NCI-H69 (cell line): ENCODE measurements at regions not wholly inside any gene's neighbourhood (a gene's known extent, or its start where the extent isn't known, plus 50 kb on each side); places are given as distances from the start of the nearest gene placed in this dataset.
"Not testable (repeated sequence)": the region's sequence is repeated elsewhere in the genome, so short reads cannot be mapped to it uniquely, and the experiment has no call there.

Source experiments
- DNase-seq: peaks from one replicate; lab custom pipeline; 2025; lab: John Stamatoyannopoulos, UW

DNA sequence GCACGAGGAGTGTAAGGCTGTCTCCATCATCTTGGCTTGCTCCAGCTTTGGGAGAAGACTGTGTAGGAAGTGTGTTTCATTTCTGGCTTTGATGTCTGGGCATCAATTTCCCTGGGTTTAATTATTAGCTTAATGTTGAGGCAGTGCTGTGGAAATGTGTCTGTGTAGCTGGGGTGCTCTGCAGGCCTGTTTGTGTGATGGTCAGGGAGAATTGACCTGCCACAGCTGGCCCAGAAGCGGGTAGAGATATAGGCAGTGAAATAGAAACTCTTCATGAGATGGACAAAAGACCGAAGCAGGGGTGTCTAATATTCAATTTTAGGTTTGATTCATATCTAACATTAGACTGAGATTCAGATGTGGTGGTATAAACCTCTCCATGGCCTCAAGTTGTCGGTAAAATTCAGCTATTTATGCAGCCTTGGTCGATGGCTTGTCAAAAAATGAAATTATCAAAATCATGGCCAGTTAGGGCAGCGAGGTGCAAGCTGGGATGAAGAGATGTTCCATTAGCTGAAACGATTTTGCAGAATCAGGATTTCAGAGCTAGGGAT is 95.3 kb upstream of the SNX9 start:
- no peak for DNase-seq

DNA sequence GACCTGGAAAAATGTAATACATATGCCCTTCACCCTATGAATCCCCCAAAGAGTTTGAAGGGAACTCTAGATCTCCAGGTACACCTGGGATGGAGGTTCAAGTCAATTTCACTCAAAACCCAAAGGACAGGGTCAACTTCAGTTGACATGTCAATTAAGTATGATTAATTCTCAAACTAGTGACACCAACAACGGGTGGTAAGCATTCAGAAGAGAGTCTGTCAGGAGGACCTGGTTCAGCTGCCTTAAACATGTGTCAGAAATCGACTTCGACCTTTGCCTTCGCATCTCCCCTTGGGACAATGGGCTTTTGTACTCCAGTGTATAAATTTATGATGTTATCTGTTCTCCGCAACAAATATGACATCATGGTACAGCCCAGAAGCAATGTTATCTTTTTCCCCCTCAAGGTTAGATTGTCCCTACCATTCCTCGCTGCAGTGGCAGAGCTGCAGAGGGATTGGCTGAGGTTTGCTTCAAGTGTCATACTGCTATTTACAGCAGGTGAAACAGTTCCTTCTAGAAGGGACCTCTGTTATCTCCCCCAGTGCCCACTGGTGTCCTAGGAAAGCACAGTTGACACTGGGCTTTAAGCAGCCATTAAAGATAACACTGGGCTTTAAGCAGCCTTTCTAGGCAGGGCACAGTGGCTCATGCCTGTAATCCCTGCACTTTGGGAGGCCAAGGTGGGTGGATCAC is 94.7 kb upstream of the SNX9 start:
- DNase-seq, result no peak

DNA sequence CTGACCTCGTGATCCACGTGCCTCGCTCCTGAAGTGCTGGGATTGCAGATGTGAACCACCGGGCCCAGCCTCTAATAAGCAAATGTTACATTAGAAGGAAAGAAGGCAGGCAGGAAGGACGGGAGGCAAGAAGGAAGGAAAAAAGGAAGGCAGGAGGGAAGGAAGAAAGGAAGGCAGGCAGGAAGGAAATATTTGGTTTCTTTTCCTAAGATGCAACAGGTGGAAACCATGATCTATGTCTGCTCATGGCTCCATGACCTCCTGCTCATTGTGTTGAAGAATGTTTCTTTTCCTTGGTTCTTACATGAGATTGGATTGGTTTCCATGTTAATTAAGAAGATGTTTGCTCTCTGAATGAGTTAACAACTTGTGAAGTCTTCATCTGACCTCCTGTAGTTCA is 91.8 kb upstream of the SNX9 start:
- DNase-seq, result no peak

DNA sequence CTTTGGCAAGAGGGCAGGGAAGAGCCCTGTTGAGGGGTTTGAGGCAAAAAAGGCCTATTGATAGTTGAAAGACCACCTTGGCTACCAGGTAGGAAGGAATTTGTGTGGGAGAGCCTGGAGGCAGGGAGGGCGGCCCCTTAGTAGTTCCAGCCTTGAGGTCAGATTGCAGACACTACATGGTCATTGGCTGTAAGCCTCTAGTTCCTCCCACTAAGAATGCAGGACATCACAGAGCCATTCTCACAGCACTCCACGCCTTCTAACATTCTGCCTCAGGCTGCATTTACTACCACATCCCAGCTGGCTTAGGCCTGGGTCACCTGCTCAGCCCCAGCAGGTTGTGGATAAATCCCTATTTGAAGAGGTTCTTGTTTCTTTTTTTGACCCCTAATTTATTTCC is 91.0 kb upstream of the SNX9 start:
- peak; percentile 66 for DNase-seq

DNA sequence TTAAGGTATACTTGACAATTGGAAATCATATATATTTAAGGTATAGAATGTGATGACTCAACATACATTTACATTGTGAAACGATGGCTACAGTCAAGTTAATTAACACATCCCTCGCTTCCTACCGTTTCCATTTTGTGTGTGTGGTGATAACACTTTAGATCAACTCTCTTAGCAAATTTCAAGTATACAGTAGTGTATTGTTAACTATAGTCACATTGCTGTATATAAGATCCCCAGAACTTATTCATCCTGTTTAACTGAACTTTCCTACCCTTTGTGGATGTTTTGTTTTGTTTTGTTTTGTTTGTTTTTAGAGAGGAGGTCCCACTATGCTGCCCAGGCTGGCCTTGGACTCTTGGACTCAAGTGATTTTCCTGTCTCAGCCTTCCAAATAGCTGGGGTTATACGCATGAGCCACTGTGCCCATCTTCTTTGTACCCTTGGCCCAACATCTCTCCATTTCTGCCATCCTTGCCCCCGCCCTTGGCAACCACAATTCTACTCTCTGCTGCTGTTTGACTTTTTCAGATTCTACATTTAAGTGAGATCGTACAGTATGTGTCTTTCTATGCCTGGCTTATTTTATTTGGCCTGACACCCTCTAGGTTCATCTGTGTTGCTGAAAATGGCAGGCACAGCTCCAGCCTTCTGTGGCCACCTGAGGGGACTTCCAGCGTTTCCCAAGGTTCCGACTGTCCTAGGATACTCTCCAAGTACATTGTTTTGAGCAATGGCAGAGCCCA is 90.5 kb upstream of the SNX9 start:
- DNase-seq, result no peak

DNA sequence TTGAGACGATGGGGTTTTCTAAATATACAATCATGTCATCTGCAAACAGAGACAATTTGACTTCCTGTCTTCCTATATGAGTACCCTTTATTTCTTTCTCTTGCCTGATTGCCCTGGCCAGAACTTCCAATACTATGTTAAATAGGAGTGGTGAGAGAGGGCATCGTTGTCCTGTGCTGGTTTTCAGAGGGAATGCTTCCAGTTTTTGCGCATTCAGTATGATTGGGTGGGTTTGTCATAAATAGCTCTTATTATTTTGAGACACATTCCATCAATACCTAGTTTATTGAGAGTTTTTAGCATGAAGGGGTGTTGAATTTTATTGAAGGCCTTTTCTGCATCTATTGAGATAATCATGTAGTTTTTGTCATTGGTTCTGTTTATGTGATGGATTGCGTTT is 86.5 kb upstream of the SNX9 start:
- DNase-seq, result not testable (repeated sequence)

DNA sequence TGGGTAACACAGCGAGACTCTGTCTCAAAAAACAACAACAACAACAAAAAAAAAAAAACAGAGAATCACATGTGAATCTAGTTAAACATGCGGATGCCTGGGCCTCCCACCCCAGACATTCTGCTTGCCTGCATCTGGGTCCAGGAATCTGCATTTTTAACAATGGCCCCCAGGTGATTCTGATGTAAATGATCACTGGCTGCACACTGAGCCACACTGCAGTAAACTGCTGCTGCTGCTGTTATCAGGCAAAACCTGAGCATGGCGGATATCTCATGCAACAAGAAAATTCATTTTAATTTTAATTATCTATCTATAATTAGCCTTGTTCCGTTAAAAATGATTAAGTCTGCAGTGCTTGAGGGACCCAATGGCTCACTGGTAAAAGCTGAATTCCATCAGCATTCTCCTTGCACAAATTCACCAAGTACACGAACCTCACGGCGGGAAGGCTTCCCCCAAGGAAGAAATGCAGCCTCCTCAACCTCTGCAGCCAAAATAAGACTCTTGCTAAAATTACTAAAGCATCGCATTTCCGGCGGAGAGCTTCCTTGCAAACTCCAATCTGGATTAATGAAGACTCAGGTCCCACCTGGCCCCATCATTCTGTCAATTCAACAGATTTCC is 81.6 kb upstream of the SNX9 start:
- no peak for DNase-seq

DNA sequence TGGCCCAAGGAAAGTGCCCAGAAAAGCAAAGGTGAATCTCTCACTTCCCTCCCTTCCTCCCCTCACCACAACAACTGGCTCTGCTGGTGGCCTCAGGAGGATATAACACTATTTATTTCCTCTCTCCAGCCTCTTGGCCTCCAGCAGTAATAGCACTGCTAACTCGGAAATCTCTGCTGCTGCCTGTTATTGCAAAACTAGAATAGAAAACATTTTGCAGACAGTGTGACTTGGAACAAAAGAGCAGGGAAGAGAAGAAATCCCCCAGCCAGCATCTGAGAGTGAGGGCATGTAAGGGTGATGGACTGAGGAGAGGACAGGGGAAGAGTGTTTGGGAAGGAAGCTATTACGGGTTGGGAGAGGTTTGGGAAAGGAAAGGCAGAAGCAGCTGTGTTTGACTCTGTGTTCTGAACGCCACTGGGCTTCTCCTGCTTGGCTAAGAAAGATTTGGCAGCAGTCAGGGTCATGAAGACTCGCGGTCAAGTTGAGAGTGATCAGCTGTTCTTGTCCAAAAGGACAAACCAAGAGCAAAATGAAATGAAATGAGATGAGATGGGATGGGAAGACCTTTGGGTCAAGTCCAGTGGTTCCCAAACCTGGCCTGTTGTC is 81.0 kb upstream of the SNX9 start:
- no peak for DNase-seq

DNA sequence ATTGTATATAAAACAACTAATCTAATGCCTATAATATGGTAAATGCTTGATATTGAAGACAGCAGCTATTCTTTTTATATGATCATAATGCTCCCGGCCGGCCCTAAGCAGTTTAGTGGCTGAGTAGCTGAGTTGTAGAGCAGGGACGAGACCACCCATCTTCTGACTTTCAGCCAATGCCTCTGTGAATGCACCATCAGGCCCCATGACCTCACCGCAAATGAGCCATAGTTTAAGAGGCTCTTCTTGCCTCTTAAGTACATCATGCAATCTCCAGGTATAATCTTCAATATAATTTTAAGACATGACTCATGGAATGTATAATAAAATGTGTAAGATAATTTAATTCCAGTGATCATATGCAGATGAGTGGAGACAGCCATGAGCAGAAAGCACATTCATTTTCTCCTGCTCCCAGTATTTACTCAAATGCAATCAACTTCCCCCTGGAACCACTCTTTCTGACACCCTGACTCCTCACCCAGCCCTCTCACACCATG is 78.9 kb upstream of the SNX9 start:
- DNase-seq, result no peak

DNA sequence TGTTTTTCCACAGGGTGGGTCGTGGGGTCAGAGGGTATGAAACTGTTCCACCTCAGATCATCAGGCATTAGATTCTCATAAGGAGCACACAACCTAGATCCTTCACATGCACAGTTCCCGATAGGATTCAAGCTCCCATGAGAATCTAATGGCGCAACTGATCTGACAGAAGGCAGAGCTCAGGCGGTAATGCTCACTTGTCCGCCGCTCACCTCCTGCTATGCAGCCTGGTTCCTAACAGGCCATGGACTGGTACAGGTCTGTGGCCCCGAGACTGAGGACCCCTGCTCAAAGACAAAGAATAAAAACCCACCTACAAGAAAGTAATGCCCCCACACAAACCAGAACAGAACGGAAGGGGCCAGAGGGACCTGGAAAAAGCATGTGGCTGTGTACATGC is 76.1 kb upstream of the SNX9 start:
- no peak for DNase-seq

DNA sequence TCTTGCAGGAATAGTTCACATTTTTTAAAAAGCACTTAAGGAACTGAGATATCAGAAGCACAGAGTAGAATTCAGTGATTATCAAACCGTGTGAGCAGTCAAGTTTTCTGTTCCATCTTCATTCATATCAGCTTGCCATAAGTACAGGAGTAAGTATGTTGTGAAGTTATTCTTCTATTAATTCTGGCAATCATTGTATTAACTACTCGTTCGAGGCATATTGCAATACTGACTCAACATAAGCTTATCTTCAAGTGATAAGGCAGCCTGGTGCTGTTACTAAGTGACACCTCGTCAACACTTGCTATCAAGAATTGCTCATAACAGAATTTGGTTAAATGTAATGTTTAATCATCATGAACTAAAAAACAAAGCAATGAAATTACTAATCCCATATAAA is 75.7 kb upstream of the SNX9 start:
- DNase-seq, result no peak

DNA sequence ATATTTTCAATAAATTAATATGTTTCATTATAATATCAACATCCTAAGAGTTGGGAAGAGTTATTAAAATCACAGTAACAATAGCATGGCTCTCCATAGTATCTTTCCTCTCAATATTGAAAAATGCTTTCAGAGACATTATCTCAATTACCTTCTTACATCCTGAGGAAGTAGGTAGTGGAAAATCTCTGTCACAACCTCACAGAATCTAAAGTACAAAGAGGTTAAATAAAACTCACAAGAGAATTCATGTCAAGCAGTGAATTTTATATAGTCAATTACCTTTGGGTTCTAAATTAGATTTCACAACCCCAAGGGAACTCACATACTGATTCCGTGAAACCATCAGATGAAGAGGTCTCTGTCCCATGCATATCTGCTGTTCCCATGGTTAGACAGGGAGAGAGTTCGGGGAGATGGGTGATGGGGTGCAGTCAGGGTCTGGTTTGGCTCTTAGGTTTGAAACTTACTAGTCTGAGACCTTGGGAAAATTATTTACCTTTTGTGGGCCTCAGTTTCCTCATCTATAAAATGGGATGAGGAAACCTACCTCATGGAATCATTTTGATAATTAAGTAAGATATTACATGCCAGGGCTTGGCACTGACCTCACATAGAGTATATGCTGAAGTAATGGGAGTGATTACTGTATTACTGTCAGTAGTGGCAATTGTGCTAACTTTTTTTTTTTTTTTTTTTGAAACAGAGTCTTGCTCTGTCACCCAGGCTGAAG is 74.0 kb upstream of the SNX9 start:
- DNase-seq, result no peak

DNA sequence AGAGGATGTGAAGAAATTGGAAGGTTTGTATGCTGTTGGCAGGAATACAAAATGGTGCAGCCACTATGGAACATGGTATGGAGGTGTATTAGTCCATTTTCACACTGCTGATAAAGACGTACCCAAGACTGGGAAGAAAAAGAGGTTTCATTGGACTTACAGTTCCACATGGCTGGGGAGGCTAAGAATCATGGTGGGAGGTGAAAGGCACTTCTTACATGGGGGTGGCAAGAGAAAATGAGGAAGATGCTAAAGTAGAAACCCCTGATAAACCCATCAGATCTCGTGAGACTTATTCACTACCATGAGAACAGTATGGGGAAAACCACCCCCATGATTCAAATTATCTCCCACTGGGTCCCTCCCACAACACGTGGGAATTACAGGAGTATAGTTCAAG is 72.1 kb upstream of the SNX9 start:
- not testable (repeated sequence) for DNase-seq

DNA sequence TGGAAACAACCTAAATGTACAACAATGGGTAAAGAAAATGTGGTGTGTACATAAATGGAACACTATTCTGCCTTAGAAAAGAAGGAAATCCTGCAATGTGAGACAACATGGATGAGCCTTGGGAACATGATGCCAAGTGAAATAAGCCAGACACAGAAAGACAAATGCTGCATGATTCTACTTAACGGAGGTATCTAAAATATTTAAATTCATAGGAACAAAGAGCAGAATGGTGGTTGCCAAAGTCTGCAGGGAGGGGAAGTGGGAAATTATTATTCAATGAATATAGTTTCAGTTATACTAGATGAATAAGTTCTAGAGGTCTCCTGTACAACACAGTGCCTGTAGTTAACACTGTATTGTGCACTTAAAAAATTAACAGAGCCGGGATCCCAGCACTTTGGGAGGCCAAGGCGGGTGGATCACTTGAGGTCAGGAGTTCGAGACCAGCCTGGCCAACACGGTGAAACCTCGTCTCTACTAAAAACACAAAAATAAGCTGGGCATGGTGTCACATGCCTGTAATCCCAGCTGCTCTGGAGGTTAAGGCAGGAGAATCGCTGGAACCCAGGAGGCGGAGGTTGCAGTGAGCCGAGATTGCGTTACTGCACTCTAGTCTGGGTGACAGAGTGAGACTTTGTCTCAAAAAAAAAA is 71.4 kb upstream of the SNX9 start:
- DNase-seq, result no peak

DNA sequence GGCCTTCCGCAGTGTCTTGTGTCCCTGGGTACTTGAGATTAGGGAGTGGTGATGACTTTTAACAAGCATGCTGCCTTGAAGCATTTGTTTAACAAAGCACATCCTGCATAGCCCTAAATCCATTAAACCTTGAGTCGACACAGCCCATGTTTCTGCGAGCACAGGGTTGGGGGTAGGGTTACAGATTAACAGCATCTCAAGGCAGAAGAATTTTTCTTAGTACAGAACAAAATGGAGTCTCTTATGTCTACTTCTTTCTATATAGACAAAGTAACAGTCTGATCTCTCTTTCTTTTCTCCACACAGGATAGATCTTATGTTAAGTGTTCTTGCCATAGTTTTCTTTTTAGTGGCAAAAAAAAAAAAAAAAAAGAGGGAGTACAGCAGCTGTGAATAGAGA is 70.2 kb upstream of the SNX9 start:
- not testable (repeated sequence) for DNase-seq

DNA sequence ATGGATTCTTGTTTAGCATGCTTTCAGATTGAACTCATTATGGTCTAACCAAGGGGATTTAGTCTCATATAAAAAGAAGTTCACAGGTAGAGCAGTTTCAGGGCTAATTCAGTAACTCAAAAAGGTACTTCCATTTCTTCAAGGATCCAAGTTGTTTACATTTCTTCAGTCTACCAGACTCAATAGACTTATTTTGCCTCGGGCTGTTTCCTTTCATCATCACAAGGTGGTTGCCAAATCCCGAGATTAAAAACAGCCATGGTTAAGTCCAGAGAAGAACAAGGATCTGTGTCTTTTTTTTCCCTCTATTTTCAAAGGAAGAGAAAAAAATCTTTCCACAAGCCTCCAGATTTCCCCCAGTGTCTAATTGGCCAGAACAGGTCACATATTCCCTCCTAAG is 69.8 kb upstream of the SNX9 start:
- DNase-seq, result peak; percentile 34

DNA sequence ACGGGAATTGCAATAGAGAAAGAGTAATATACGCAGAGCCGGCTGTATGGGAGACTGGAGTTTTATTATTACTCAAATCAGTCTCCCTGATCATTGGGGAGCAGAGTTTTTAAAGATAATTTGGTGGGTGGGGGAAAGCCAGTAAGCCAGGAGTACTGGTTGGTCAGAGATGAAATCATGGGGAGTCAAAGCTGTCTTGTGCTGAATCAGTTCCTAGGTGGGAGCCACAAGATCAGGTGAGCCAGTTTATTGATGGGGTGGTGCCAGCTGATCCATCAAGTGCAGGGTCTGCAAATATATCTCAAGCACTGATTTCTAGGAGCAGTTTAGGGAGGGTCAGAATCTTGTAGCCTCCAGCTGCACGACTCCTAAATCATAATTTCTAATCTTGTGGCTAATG is 69.2 kb upstream of the SNX9 start:
- DNase-seq, result not testable (repeated sequence)

DNA sequence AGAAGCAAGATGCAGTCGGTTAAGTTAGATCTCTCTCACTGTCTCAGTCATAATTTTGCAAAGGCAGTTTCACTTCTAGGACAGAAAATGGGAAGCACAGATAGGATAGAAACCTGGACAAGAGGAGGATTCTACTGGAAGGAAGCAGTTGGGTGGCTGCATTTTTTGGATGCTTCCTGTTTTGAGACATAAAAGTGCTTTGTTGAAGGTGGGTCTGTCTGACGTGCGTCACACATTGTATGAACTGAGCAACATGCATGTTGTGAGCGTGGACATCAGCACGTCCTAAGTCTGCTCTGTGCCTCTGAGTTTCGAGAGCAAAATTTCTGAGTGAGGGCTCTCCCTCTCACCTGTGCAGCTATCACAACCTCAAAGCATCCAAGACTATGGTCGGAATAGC is 68.7 kb upstream of the SNX9 start:
- DNase-seq, result no peak

DNA sequence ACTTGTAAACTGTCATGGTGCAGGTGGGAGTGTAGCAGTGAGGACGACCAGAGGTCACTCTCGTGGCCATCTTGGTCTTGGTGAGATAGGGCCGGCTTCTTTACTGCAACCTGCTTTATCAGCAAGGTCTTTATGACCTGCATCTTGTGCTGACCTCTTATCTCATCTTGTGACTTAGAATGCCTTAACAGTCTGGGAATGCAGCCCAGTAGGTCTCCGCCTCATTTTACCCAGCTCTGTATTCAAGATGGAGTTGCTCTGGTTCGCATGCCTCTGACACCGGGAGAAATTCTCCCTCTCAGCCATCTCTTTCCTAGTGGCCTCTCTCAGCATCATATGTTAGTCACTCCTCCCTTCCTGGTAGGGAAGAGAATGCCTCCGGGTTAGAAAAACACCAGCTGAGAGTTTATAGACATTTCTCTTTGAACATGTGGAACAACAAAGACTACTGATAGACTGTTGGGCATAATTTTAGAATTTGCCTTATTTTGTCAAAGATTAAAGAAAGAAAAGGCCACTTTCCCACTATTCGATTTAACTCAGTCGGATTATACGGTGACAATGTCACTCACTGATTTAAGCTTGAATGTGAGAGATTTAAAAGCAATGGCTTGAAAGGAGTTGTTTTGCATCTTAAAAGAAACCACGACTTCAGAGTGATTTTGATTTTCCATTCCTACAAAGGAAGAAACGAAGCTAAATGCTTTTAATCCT is 67.9 kb upstream of the SNX9 start:
- DNase-seq, result no peak

DNA sequence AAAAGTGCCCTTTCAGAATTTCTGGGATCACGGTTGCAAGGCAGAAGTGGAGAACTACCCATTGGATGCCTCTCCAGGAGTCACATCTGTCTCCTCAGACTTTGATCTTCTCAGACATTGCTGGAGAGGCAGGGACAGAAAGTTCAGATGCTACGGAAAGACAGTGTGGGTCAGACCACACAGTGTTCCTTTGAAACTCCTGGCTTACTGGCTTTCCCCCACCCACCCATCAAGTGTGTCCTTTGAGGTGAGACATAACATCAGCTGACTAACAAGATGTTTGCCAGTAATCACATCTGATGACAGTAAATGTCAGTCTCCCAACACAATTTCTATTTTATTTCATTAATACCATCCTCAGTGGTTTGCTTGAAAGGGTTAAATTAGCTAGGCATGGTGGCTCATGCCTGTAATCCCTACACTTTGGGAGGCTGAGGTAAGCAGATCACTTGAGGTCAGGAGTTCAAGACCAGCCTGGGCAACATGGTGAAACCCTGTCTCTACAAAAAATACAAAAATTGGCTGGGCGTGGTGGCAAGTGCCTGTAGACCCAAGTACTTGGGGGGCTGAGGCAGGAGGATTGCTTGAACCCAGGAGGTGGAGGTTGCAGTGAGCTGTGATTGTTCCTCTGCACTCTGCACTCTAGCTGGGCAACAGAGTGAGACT is 67.2 kb upstream of the SNX9 start:
- DNase-seq, result no peak
